ENCODE measurements at regions not wholly inside any gene's neighbourhood (a gene's known extent, or its start where the extent isn't known, plus 50 kb on each side); places are given as distances from the start of the nearest gene placed in this dataset.
A peak's percentile ranks its signal among the peaks of the same experiment; 100 is the strongest.

GRCh38 chr5:145587710-145588109 is 247.4 kb downstream of the PRELID2 start:
- Histone ChIP-seq H4K20me1 (replicated peaks; ENCODE audit: insufficient read depth) (no peaks in the 10 kb centered on the region), H2AFZ (no peak overlapping the region), H3K27ac (ENCODE audit: low read depth) (no peak overlapping the region), H3K4me2 (no peak overlapping the region), H3K79me2 (replicated peaks; ENCODE audit: insufficient read depth) (no peaks in the 10 kb centered on the region), H3K36me3 (ENCODE audit: insufficient read depth) (no peaks in the 10 kb centered on the region), H3F3A (replicated peaks; ENCODE audit: low read depth) (no peaks in the 10 kb centered on the region), H3K4me3 (no peak overlapping the region), H3K4me1 (ENCODE audit: insufficient read depth) (no peaks in the 10 kb centered on the region), H3K9me2 (ENCODE audit: insufficient read depth) (no peaks in the 10 kb centered on the region), H3K27me3 (ENCODE audit: insufficient read depth) (no peaks in the 10 kb centered on the region)
- Mint-ChIP-seq H3K36me3 (ENCODE audit: low read depth) (no peaks in the 10 kb centered on the region), H3K9me3 (no peaks in the 10 kb centered on the region), H3K27me3 (ENCODE audit: insufficient read depth, low read depth, poor library complexity) (no peaks in the 10 kb centered on the region), H3K4me3 (no peak overlapping the region), H3K27ac (peak overlapping the region; percentile 73; the same call in 1 of the 2 replicates), H3K4me1 (no peaks in the 10 kb centered on the region)
- TF ChIP-seq ZNF114 (CRISPR knock-in tag; IDR thresholded peaks at IDR 0.05), result no peak
- DNase-seq (ENCODE audit: low spot score), result no peak
- ATAC-seq, result no peak

GRCh38 chr5:145587308-145587672 is 247.9 kb downstream of the PRELID2 start:
- no peak overlapping the region for H3K27ac ChIP-seq (ENCODE audit: low read depth)
- no peak overlapping the region for H3K4me2 ChIP-seq
- no peaks in the 10 kb centered on the region for H3F3A ChIP-seq (replicated peaks; ENCODE audit: low read depth)
- no peaks in the 10 kb centered on the region for H3K4me1 ChIP-seq (ENCODE audit: insufficient read depth)
- no peak overlapping the region for H2AFZ ChIP-seq
- 0 out of 2 replicates have a peak overlapping the region, but pooled peaks have one; percentile 73 for H3K27ac Mint-ChIP-seq
- H3K27me3 Mint-ChIP-seq (ENCODE audit: insufficient read depth, low read depth, poor library complexity), result no peaks in the 10 kb centered on the region
- H3K9me3 Mint-ChIP-seq, result no peaks in the 10 kb centered on the region
- H3K27me3 ChIP-seq (ENCODE audit: insufficient read depth), result no peaks in the 10 kb centered on the region
- no peak overlapping the region for H3K4me3 Mint-ChIP-seq
- H3K36me3 Mint-ChIP-seq (ENCODE audit: low read depth), result no peaks in the 10 kb centered on the region
- no peaks in the 10 kb centered on the region for H3K79me2 ChIP-seq (replicated peaks; ENCODE audit: insufficient read depth)
- H3K4me3 ChIP-seq, result no peak overlapping the region
- H3K9me2 ChIP-seq (ENCODE audit: insufficient read depth), result no peaks in the 10 kb centered on the region
- ATAC-seq (no peak), DNase-seq (ENCODE audit: low spot score) (no peak)
- H4K20me1 ChIP-seq (replicated peaks; ENCODE audit: insufficient read depth), result no peaks in the 10 kb centered on the region
- H3K4me1 Mint-ChIP-seq, result no peaks in the 10 kb centered on the region
- no peaks in the 10 kb centered on the region for H3K36me3 ChIP-seq (ENCODE audit: insufficient read depth)
- no peak for TF ChIP-seq ZNF331 (CRISPR knock-in tag; IDR thresholded peaks at IDR 0.05; ENCODE audit: low read depth)
- TF ChIP-seq ZNF462 (CRISPR knock-in tag; IDR thresholded peaks at IDR 0.05), result no peak
- no peak for TF ChIP-seq CTCF (conservative IDR thresholded peaks at IDR 0.05; ENCODE audit: low read depth in 2 of 2)
- TF ChIP-seq POLR2AphosphoS5 (IDR thresholded peaks at IDR 0.05; ENCODE audit: low read depth), result no peak
- no peak for TF ChIP-seq NANOG (IDR thresholded peaks at IDR 0.05; ENCODE audit: borderline replicate concordance)
- no peak for TF ChIP-seq REST (IDR thresholded peaks at IDR 0.05; ENCODE audit: unreplicated experiment)
- no peak for TF ChIP-seq STAT1 (IDR thresholded peaks at IDR 0.05; ENCODE audit: unreplicated experiment)
- no peak for TF ChIP-seq CREB1 (CRISPR knock-in tag; IDR thresholded peaks at IDR 0.05; ENCODE audit: low read depth)
- TF ChIP-seq EZH2phosphoT487 (IDR thresholded peaks at IDR 0.05; ENCODE audit: unreplicated experiment), result no peak
- no peak for TF ChIP-seq ETS1 (IDR thresholded peaks at IDR 0.05)

All from GM23338 (cell line).